Tibial nerve (tissue), 4 donors: ENCODE measurements at regions not wholly inside any gene's neighbourhood (a gene's known extent, or its start where the extent isn't known, plus 50 kb on each side); places are given as distances from the start of the nearest gene placed in this dataset.

Source experiments
- EP300 ChIP-seq, 2 donors: sonication (generic); formaldehyde crosslinking; IDR thresholded peaks; one replicate each; pipeline ENCODE4 v1.6.1; 2017; ENCODE audit warnings: antibody characterized with exemption in 2 of 2, mild to moderate bottlenecking in 1 of 2
- TF ChIP-seq, protein P1 (sequence below), 5 experiments: fragments of 200-600 bp in 3 of 5; fragments of 450-650 bp in 2 of 5; sonication (generic) in 3 of 5; IDR thresholded peaks; one replicate each; pipeline ENCODE4 v1.5.1; 2016 to 2019; ENCODE audit warnings: antibody characterized with exemption in 5 of 5, mild to moderate bottlenecking in 3 of 5, moderate library complexity in 2 of 5

DNA sequence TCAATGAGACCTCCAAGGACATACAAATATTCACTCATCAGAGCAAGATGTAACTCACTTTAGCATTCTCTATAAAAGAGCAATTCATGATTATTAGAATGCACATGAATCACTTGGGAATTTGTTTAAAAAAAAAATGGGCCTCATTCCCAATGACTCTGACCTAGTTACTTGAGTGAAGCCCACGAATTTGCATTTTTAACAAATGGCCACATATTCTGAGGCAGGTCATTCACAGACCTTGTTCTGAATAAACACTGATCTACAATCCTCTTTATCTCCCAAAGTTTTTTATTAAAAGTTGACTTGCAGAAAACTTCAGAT lies 255.1 kb upstream of the VEGFC start:
- TF ChIP-seq EP300 (IDR thresholded peaks at IDR 0.05) = no peak
- TF ChIP-seq, protein P1, sequence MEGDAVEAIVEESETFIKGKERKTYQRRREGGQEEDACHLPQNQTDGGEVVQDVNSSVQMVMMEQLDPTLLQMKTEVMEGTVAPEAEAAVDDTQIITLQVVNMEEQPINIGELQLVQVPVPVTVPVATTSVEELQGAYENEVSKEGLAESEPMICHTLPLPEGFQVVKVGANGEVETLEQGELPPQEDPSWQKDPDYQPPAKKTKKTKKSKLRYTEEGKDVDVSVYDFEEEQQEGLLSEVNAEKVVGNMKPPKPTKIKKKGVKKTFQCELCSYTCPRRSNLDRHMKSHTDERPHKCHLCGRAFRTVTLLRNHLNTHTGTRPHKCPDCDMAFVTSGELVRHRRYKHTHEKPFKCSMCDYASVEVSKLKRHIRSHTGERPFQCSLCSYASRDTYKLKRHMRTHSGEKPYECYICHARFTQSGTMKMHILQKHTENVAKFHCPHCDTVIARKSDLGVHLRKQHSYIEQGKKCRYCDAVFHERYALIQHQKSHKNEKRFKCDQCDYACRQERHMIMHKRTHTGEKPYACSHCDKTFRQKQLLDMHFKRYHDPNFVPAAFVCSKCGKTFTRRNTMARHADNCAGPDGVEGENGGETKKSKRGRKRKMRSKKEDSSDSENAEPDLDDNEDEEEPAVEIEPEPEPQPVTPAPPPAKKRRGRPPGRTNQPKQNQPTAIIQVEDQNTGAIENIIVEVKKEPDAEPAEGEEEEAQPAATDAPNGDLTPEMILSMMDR (IDR thresholded peaks at IDR 0.05) = no peak
